ENCODE measurements at regions not wholly inside any gene's neighbourhood (a gene's known extent, or its start where the extent isn't known, plus 50 kb on each side); places are given as distances from the start of the nearest gene placed in this dataset.
"Not testable (repeated sequence)": the region's sequence is repeated elsewhere in the genome, so short reads cannot be mapped to it uniquely, and the experiment has no call there.

GRCh38 chrX:530726-531610, 99.6 kb upstream of the SHOX start:
- Mint-ChIP-seq H3K27ac (no peak overlapping the region), H3K36me3 (peaks cover 13% of the 10 kb centered on the region), H3K27me3 (no peaks in the 10 kb centered on the region), H3K4me3 (no peak overlapping the region), H3K9me3 (peaks cover 3% of the 10 kb centered on the region), H3K4me1 (ENCODE audit: low read depth in 2 of 2) (no peaks in the 10 kb centered on the region)
- no peak for DNase-seq (ENCODE audit: low spot score)
- no peak for ATAC-seq

GRCh38 chrX:531611-531936, 99.0 kb upstream of the SHOX start:
- Mint-ChIP-seq H3K9me3 (peaks cover 3% of the 10 kb centered on the region), H3K4me1 (ENCODE audit: low read depth in 2 of 2) (no peaks in the 10 kb centered on the region), H3K36me3 (peaks cover 13% of the 10 kb centered on the region), H3K4me3 (no peak overlapping the region), H3K27me3 (no peaks in the 10 kb centered on the region), H3K27ac (no peak overlapping the region)
- ATAC-seq (no peak), DNase-seq (ENCODE audit: low spot score) (no peak)

- DNase-seq (ENCODE audit: low spot score) (no peak), ATAC-seq (no peak)
- Mint-ChIP-seq H3K4me3 (no peak overlapping the region), H3K27ac (no peak overlapping the region), H3K4me1 (ENCODE audit: low read depth in 2 of 2) (no peaks in the 10 kb centered on the region), H3K9me3 (peaks cover 3% of the 10 kb centered on the region), H3K36me3 (peaks cover 13% of the 10 kb centered on the region), H3K27me3 (no peaks in the 10 kb centered on the region)
Measured at GRCh38 chrX:534804-535203, 95.8 kb upstream of the SHOX start.

- no peak for ATAC-seq
- Mint-ChIP-seq H3K36me3 (peaks cover 8% of the 10 kb centered on the region), H3K9me3 (no peaks in the 10 kb centered on the region), H3K4me1 (ENCODE audit: low read depth in 2 of 2) (no peaks in the 10 kb centered on the region), H3K27me3 (no peaks in the 10 kb centered on the region), H3K4me3 (no peak overlapping the region), H3K27ac (no peak overlapping the region)
- DNase-seq (ENCODE audit: low spot score) = no peak
Measured at GRCh38 chrX:536616-537015, 94.0 kb upstream of the SHOX start.

GRCh38 chrX:537151-537550, 93.4 kb upstream of the SHOX start:
- Mint-ChIP-seq H3K27ac (no peak overlapping the region), H3K4me3 (no peak overlapping the region), H3K27me3 (no peaks in the 10 kb centered on the region), H3K9me3 (no peaks in the 10 kb centered on the region), H3K36me3 (peaks cover 8% of the 10 kb centered on the region), H3K4me1 (ENCODE audit: low read depth in 2 of 2) (no peaks in the 10 kb centered on the region)
- ATAC-seq (no peak), DNase-seq (ENCODE audit: low spot score) (no peak)

GRCh38 chrX:538311-538710, 92.3 kb upstream of the SHOX start:
- no peaks in the 10 kb centered on the region for H3K9me3 Mint-ChIP-seq
- peaks cover 8% of the 10 kb centered on the region for H3K36me3 Mint-ChIP-seq
- no peak overlapping the region for H3K27ac Mint-ChIP-seq
- ATAC-seq = no peak
- H3K4me1 Mint-ChIP-seq (ENCODE audit: low read depth in 2 of 2) = no peaks in the 10 kb centered on the region
- no peak for DNase-seq (ENCODE audit: low spot score)
- no peak overlapping the region for H3K4me3 Mint-ChIP-seq
- H3K27me3 Mint-ChIP-seq = no peaks in the 10 kb centered on the region

GRCh38 chrX:541006-541405, 89.6 kb upstream of the SHOX start:
- not testable (repeated sequence) for DNase-seq (ENCODE audit: low spot score); ATAC-seq; H3K9me3 Mint-ChIP-seq; H3K4me3 Mint-ChIP-seq; H3K27ac Mint-ChIP-seq; H3K36me3 Mint-ChIP-seq; H3K27me3 Mint-ChIP-seq; H3K4me1 Mint-ChIP-seq (ENCODE audit: low read depth in 2 of 2)

GRCh38 chrX:542179-542578, 88.4 kb upstream of the SHOX start:
- Mint-ChIP-seq H3K4me1 (ENCODE audit: low read depth in 2 of 2) (no peaks in the 10 kb centered on the region), H3K27ac (no peak overlapping the region), H3K36me3 (no peaks in the 10 kb centered on the region), H3K9me3 (no peaks in the 10 kb centered on the region), H3K27me3 (no peaks in the 10 kb centered on the region), H3K4me3 (no peak overlapping the region)
- ATAC-seq (no peak), DNase-seq (ENCODE audit: low spot score) (no peak)

- Mint-ChIP-seq H3K36me3 (peaks cover 6% of the 10 kb centered on the region), H3K4me1 (ENCODE audit: low read depth in 2 of 2) (no peaks in the 10 kb centered on the region), H3K4me3 (no peak overlapping the region), H3K27me3 (no peaks in the 10 kb centered on the region), H3K27ac (no peak overlapping the region), H3K9me3 (peaks cover 9% of the 10 kb centered on the region)
- no peak for DNase-seq (ENCODE audit: low spot score)
- no peak for ATAC-seq
Measured at GRCh38 chrX:545452-545885, 85.1 kb upstream of the SHOX start.

- H3K27me3 Mint-ChIP-seq = no peaks in the 10 kb centered on the region
- H3K27ac Mint-ChIP-seq = no peak overlapping the region
- H3K4me1 Mint-ChIP-seq (ENCODE audit: low read depth in 2 of 2) = no peaks in the 10 kb centered on the region
- no peak overlapping the region for H3K4me3 Mint-ChIP-seq
- H3K36me3 Mint-ChIP-seq = peaks cover 13% of the 10 kb centered on the region
- ATAC-seq = no peak
- H3K9me3 Mint-ChIP-seq = peaks cover 19% of the 10 kb centered on the region
- DNase-seq (ENCODE audit: low spot score) = no peak
Measured at GRCh38 chrX:550514-550913, 80.1 kb upstream of the SHOX start.

GRCh38 chrX:551306-551705, 79.3 kb upstream of the SHOX start:
- Mint-ChIP-seq H3K27ac (no peak overlapping the region), H3K4me1 (ENCODE audit: low read depth in 2 of 2) (no peaks in the 10 kb centered on the region), H3K4me3 (no peak overlapping the region), H3K27me3 (no peaks in the 10 kb centered on the region), H3K9me3 (peaks cover 19% of the 10 kb centered on the region), H3K36me3 (peaks cover 13% of the 10 kb centered on the region)
- ATAC-seq = no peak
- no peak for DNase-seq (ENCODE audit: low spot score)

- Mint-ChIP-seq H3K27ac (no peak overlapping the region), H3K27me3 (no peaks in the 10 kb centered on the region), H3K9me3 (peaks cover 19% of the 10 kb centered on the region), H3K4me1 (ENCODE audit: low read depth in 2 of 2) (no peaks in the 10 kb centered on the region), H3K36me3 (peaks cover 13% of the 10 kb centered on the region), H3K4me3 (no peak overlapping the region)
- no peak for ATAC-seq
- no peak for DNase-seq (ENCODE audit: low spot score)
Measured at GRCh38 chrX:552496-552895, 78.1 kb upstream of the SHOX start.

- no peaks in the 10 kb centered on the region for H3K4me1 Mint-ChIP-seq (ENCODE audit: low read depth in 2 of 2)
Measured at GRCh38 chrX:554271-554670, 76.3 kb upstream of the SHOX start.

GRCh38 chrX:555725-556666, 74.6 kb upstream of the SHOX start:
- no peak overlapping the region for H3K4me3 Mint-ChIP-seq
- H3K36me3 Mint-ChIP-seq = peaks cover 7% of the 10 kb centered on the region
- no peaks in the 10 kb centered on the region for H3K4me1 Mint-ChIP-seq (ENCODE audit: low read depth in 2 of 2)
- H3K9me3 Mint-ChIP-seq = peaks cover 6% of the 10 kb centered on the region
- ATAC-seq (no peak), DNase-seq (ENCODE audit: low spot score) (no peak)
- no peak overlapping the region for H3K27ac Mint-ChIP-seq
- H3K27me3 Mint-ChIP-seq = no peaks in the 10 kb centered on the region

More at GRCh38 chrX:554271-554670, 76.3 kb upstream of the SHOX start:
- Mint-ChIP-seq H3K4me3 (no peak overlapping the region), H3K36me3 (peaks cover 11% of the 10 kb centered on the region), H3K27me3 (no peaks in the 10 kb centered on the region), H3K27ac (no peak overlapping the region), H3K9me3 (peaks cover 19% of the 10 kb centered on the region)
- ATAC-seq (no peak), DNase-seq (ENCODE audit: low spot score) (no peak)

Data from natural killer cell treated with Interleukin-12 subunit alpha and Interleukin-12 subunit beta and Interleukin-15 and Interleukin-18, amount 100 ng/mL, for 72 hours (primary cell).